HG03342 (cell line): ENCODE measurements at regions not wholly inside any gene's neighbourhood (a gene's known extent, or its start where the extent isn't known, plus 50 kb on each side); places are given as distances from the start of the nearest gene placed in this dataset.
"Not testable (repeated sequence)": the region's sequence is repeated elsewhere in the genome, so short reads cannot be mapped to it uniquely, and the experiment has no call there.

Experiments
- ATAC-seq: cut with Tn5 transposase; IDR thresholded peaks from one replicate; pipeline ENCODE4 v1.9.1; 2021; ENCODE audit warnings: mild to moderate bottlenecking, moderate library complexity; ENCODE audit not compliant: unreplicated experiment

- no peak for ATAC-seq
Measured at GRCh38 chrX:15127010-15127409, 142.9 kb downstream of the ASB9 start.

- ATAC-seq: no peak
Measured at GRCh38 chrX:15116900-15117299, 153.0 kb downstream of the ASB9 start.

- no peak for ATAC-seq
Measured at GRCh38 chrX:15114743-15115566, 154.9 kb downstream of the ASB9 start.

GRCh38 chrX:15107367-15107988 is 162.4 kb downstream of the ASB9 start:
- no peak for ATAC-seq

- ATAC-seq: no peak
Measured at GRCh38 chrX:15098505-15098904, 171.4 kb downstream of the ASB9 start.

- ATAC-seq: no peak
Measured at GRCh38 chrX:15087747-15088146, 182.1 kb downstream of the ASB9 start.

GRCh38 chrX:15073313-15073712 is 196.6 kb downstream of the ASB9 start:
- ATAC-seq: no peak

- ATAC-seq: no peak
Measured at GRCh38 chrX:15072880-15073279, 197.0 kb downstream of the ASB9 start.

- ATAC-seq: no peak
Measured at GRCh38 chrX:15072259-15072658, 197.6 kb downstream of the ASB9 start.

- ATAC-seq: no peak
Measured at GRCh38 chrX:15059474-15059873, 186.3 kb downstream of the MOSPD2 start.

- no peak for ATAC-seq
Measured at GRCh38 chrX:15056044-15056443, 182.8 kb downstream of the MOSPD2 start.

GRCh38 chrX:15055146-15055930 is 182.1 kb downstream of the MOSPD2 start:
- ATAC-seq: no peak

- ATAC-seq: no peak
Measured at GRCh38 chrX:15050395-15050794, 177.2 kb downstream of the MOSPD2 start.

GRCh38 chrX:15043538-15043937 is 170.3 kb downstream of the MOSPD2 start:
- ATAC-seq: no peak

GRCh38 chrX:15033917-15034316 is 160.7 kb downstream of the MOSPD2 start:
- ATAC-seq: no peak

GRCh38 chrX:15017491-15017890 is 144.3 kb downstream of the MOSPD2 start:
- no peak for ATAC-seq

- no peak for ATAC-seq
Measured at GRCh38 chrX:15016051-15016450, 142.8 kb downstream of the MOSPD2 start.

- ATAC-seq: no peak
Measured at GRCh38 chrX:15014281-15014680, 141.1 kb downstream of the MOSPD2 start.

GRCh38 chrX:15013461-15013860 is 140.2 kb downstream of the MOSPD2 start:
- ATAC-seq: no peak

- no peak for ATAC-seq
Measured at GRCh38 chrX:14997271-14997670, 124.0 kb downstream of the MOSPD2 start.

- not testable (repeated sequence) for ATAC-seq
Measured at GRCh38 chrX:14984425-14984824, 111.2 kb downstream of the MOSPD2 start.
